Spleen (tissue), 7 donors: ENCODE measurements at regions not wholly inside any gene's neighbourhood (a gene's known extent, or its start where the extent isn't known, plus 50 kb on each side); places are given as distances from the start of the nearest gene placed in this dataset.

Source experiments
- CTCF ChIP-seq, 11 experiments: fragments of 200-600 bp in 7 of 11; fragments of 450-650 bp in 4 of 11; sonication (generic) in 4 of 11; IDR thresholded peaks in 8 of 11; conservative IDR thresholded peaks in 3 of 11; 1 replicate in 7 of 11; 2 replicates in 4 of 11; pipeline versions ENCODE4 v1.4.0 to v1.8.0; 2016 to 2021; ENCODE audit warnings: antibody characterized with exemption in 11 of 11, inconsistent platforms in 4 of 11, mild to moderate bottlenecking in 1 of 11
- POLR2A ChIP-seq, 3 donors: fragments of 450-650 bp; IDR thresholded peaks; one replicate each; pipeline ENCODE4 v1.5.1; 2017; ENCODE audit warnings: antibody characterized with exemption in 3 of 3, mild to moderate bottlenecking in 1 of 3
- POLR2AphosphoS5 ChIP-seq, 3 donors: sonication (generic); formaldehyde crosslinking; IDR thresholded peaks; one replicate each; pipeline ENCODE4 v1.5.1; 2017; ENCODE audit warnings: antibody characterized with exemption in 3 of 3
- donor health status: DM: no; HTN: no; CAD: no; lungs with moderate emphysema.
- donor health status: DM: no; HTN: no; CAD: no.
- donor health status: DM: no; HTN: no; CAD: no.

- TF ChIP-seq CTCF (IDR thresholded peaks at IDR 0.05 in 8 of 11, conservative IDR thresholded peaks at IDR 0.05 in 3 of 11) (no peak), POLR2A (IDR thresholded peaks at IDR 0.05) (no peak), POLR2AphosphoS5 (IDR thresholded peaks at IDR 0.05) (peak in 2 of 3 donors; percentile 67 to 70)
Measured at GRCh38 chr13:29935309-29935981, 85.0 kb upstream of the UBL3 start.
